ENCODE measurements at regions not wholly inside any gene's neighbourhood (a gene's known extent, or its start where the extent isn't known, plus 50 kb on each side); places are given as distances from the start of the nearest gene placed in this dataset.

GRCh38 chr2:41434991-41435390 is 612.8 kb upstream of the PKDCC start:
- intact Hi-C loops (cut with micrococcal nuclease; ENCODE audit: unreplicated experiment) = no loop called here
- Histone ChIP-seq H3K36me3 (ENCODE audit: control insufficient read depth, insufficient read depth, low read length) (no peaks in the 10 kb centered on the region), H3K27me3 (replicated peaks; ENCODE audit: control insufficient read depth, insufficient read depth, low read length) (no peaks in the 10 kb centered on the region), H3K4me1 (no peaks in the 10 kb centered on the region), H3K4me3 (ENCODE audit: low read depth, low read length) (no peak overlapping the region), H3K9me3 (no peaks in the 10 kb centered on the region)
- Mint-ChIP-seq H3K4me3 (ENCODE audit: unreplicated experiment) (no peak overlapping the region), H3K9me3 (ENCODE audit: unreplicated experiment) (no peaks in the 10 kb centered on the region), H3K36me3 (ENCODE audit: insufficient read depth, unreplicated experiment) (no peaks in the 10 kb centered on the region), H3K27me3 (ENCODE audit: insufficient read depth, unreplicated experiment) (no peaks in the 10 kb centered on the region), H3K4me1 (ENCODE audit: low read depth, unreplicated experiment) (no peaks in the 10 kb centered on the region), H3K27ac (ENCODE audit: unreplicated experiment) (no peak overlapping the region)
- CTCF ChIA-PET = no interaction called here
- TF ChIP-seq, protein P1, sequence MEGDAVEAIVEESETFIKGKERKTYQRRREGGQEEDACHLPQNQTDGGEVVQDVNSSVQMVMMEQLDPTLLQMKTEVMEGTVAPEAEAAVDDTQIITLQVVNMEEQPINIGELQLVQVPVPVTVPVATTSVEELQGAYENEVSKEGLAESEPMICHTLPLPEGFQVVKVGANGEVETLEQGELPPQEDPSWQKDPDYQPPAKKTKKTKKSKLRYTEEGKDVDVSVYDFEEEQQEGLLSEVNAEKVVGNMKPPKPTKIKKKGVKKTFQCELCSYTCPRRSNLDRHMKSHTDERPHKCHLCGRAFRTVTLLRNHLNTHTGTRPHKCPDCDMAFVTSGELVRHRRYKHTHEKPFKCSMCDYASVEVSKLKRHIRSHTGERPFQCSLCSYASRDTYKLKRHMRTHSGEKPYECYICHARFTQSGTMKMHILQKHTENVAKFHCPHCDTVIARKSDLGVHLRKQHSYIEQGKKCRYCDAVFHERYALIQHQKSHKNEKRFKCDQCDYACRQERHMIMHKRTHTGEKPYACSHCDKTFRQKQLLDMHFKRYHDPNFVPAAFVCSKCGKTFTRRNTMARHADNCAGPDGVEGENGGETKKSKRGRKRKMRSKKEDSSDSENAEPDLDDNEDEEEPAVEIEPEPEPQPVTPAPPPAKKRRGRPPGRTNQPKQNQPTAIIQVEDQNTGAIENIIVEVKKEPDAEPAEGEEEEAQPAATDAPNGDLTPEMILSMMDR (IDR thresholded peaks at IDR 0.05; ENCODE audit: insufficient read depth in 1 of 2, low read depth in 1 of 2, low read length in 1 of 2, severe bottlenecking in 1 of 2, unreplicated experiment in 1 of 2) = no peak
- POLR2A ChIA-PET = no interaction called here
- BruUV-seq (replicated peaks) = no TSS peak
- no peak for DNase-seq

- BruUV-seq (replicated peaks) = no TSS peak
- no peaks in the 10 kb centered on the region for H3K4me1 ChIP-seq
- no peaks in the 10 kb centered on the region for H3K36me3 Mint-ChIP-seq (ENCODE audit: insufficient read depth, unreplicated experiment)
- H3K9me3 Mint-ChIP-seq (ENCODE audit: unreplicated experiment) = no peaks in the 10 kb centered on the region
- no peaks in the 10 kb centered on the region for H3K9me3 ChIP-seq
- ChIA-PET POLR2A (no interaction called here), CTCF (no interaction called here)
- DNase-seq = no peak
- TF ChIP-seq, protein P1 (IDR thresholded peaks at IDR 0.05; ENCODE audit: insufficient read depth in 1 of 2, low read depth in 1 of 2, low read length in 1 of 2, severe bottlenecking in 1 of 2, unreplicated experiment in 1 of 2) = no peak
- H3K4me3 ChIP-seq (ENCODE audit: low read depth, low read length) = no peak overlapping the region
- intact Hi-C loops (cut with micrococcal nuclease; ENCODE audit: unreplicated experiment) = no loop called here
- H3K27me3 ChIP-seq (replicated peaks; ENCODE audit: control insufficient read depth, insufficient read depth, low read length) = no peaks in the 10 kb centered on the region
- H3K27ac Mint-ChIP-seq (ENCODE audit: unreplicated experiment) = no peak overlapping the region
- no peak overlapping the region for H3K4me3 Mint-ChIP-seq (ENCODE audit: unreplicated experiment)
- no peaks in the 10 kb centered on the region for H3K36me3 ChIP-seq (ENCODE audit: control insufficient read depth, insufficient read depth, low read length)
- H3K27me3 Mint-ChIP-seq (ENCODE audit: insufficient read depth, unreplicated experiment) = no peaks in the 10 kb centered on the region
- no peaks in the 10 kb centered on the region for H3K4me1 Mint-ChIP-seq (ENCODE audit: low read depth, unreplicated experiment)
Observed at GRCh38 chr2:41441958-41442357, 605.9 kb upstream of the PKDCC start.

GRCh38 chr2:41445865-41446264 is 602.0 kb upstream of the PKDCC start:
- no peaks in the 10 kb centered on the region for H3K36me3 ChIP-seq (ENCODE audit: control insufficient read depth, insufficient read depth, low read length)
- CTCF ChIA-PET = no interaction called here
- intact Hi-C loops (cut with micrococcal nuclease; ENCODE audit: unreplicated experiment) = no loop called here
- no TSS peak for BruUV-seq (replicated peaks)
- DNase-seq = no peak
- no peaks in the 10 kb centered on the region for H3K9me3 ChIP-seq
- peaks cover 5% of the 10 kb centered on the region for H3K27me3 Mint-ChIP-seq (ENCODE audit: insufficient read depth, unreplicated experiment)
- H3K27me3 ChIP-seq (replicated peaks; ENCODE audit: control insufficient read depth, insufficient read depth, low read length) = no peaks in the 10 kb centered on the region
- POLR2A ChIA-PET = no interaction called here
- H3K4me3 ChIP-seq (ENCODE audit: low read depth, low read length) = no peak overlapping the region
- TF ChIP-seq, protein P1 (IDR thresholded peaks at IDR 0.05; ENCODE audit: insufficient read depth in 1 of 2, low read depth in 1 of 2, low read length in 1 of 2, severe bottlenecking in 1 of 2, unreplicated experiment in 1 of 2) = no peak
- H3K4me1 ChIP-seq = no peaks in the 10 kb centered on the region
- H3K27ac Mint-ChIP-seq (ENCODE audit: unreplicated experiment) = no peak overlapping the region
- no peaks in the 10 kb centered on the region for H3K36me3 Mint-ChIP-seq (ENCODE audit: insufficient read depth, unreplicated experiment)
- no peaks in the 10 kb centered on the region for H3K9me3 Mint-ChIP-seq (ENCODE audit: unreplicated experiment)
- no peaks in the 10 kb centered on the region for H3K4me1 Mint-ChIP-seq (ENCODE audit: low read depth, unreplicated experiment)
- H3K4me3 Mint-ChIP-seq (ENCODE audit: unreplicated experiment) = no peak overlapping the region
